ENCODE measurements at regions not wholly inside any gene's neighbourhood (a gene's known extent, or its start where the extent isn't known, plus 50 kb on each side); places are given as distances from the start of the nearest gene placed in this dataset.
"Not testable (repeated sequence)": the region's sequence is repeated elsewhere in the genome, so short reads cannot be mapped to it uniquely, and the experiment has no call there.

DNA sequence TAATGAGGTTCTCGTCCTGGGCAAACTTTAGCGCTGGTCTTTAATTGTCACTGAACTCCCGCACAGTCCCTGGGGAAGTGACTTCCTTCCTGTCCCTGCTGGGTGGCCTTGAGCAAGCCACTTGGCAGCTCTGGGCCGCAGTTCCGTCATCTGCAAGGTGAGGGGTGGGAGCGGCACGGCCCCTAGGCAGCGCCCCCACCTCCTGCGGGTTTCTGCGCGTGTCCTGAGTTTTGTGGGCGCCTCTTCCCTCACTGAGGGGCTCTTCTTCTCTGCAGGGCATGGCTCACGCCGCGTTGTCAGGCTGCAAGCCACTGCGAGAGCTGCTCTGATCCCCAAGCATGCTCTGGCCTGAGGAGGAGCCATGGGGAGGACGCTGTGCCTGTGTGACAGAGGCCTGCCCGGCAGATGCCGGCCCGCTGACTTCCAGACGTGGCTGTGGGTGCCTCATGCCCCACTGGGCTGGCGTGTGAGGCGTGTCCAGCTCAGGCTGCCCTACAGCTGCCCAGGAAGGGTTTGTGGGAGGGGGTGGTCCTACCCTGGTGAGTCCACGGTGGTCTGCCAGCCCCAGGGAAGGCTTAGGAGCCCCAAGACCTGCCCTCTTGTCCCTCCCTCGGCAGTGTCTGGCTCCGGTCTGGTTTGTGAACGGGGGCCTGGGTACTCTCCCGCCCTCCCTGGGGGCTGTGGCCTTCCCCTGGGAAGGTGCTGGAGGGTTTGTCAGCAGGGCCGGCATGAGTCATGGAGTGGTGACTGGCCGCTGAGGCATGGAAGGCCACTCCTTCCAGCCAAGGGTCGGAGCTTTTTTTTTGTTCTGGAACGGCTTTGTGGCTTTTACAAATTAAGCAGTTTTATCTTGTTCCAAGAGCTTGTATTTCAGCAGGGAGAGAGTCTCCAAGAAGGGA, 182.0 kb downstream of the SEC14L1 start:
- no peak for DNase-seq

DNA sequence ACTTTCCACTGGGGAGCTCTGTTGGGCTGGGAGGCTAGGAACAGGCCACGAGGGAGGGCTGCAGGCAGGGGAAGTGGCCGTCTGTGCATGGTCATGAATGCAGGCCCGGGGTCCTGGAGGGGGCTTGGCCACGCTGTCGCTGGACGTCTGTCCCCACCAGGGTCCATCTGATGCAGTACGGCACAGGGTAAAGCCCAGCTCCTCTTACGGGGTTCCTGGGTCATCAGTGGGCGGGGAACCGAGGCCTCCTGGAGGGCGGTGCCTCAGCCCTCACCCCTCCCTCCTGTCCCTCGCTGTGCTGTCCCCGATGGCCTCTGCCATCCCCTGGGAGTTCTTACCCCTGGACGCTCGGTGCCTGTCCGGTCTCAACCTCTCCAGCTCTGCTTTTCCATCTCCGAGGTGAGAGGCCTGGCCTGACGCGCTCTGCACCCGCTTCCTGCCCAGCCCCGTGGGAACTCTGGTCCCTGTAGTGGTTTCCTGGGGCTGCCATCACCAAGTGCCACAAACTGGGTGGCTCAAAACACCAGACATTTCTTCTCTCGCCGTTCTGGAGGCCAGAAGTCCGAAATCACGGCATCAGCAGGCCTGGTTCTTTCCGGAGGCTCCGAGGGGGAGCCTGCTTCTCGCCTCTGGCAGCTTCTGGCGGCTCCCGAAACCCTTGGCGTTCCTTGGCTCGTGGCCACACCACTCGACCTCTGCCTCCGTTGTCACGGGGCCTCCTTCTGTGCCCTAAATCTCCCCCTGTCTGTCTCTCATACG, 182.8 kb downstream of the SEC14L1 start:
- peak; percentile 56 for DNase-seq

DNA sequence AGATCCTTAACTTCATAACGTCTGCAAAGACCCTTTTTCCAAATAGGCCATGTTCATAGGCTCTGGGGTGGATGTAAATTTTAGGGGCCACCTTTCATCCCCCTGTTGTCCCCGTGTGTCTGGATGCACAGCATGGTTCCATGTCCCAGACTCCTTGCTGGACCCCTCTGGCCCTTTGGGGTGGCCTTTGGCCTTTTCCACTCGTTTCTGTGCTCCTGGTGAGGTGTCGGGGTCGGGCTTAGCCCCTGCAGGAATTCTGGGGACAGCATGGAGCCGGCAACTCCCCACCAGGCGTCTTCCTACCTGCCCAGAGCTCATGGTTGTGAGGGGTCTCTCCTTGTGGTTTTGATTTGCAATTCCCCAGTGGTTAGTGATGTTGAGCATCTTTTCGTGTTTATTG, 183.5 kb downstream of the SEC14L1 start:
- DNase-seq, result peak; percentile 50

DNA sequence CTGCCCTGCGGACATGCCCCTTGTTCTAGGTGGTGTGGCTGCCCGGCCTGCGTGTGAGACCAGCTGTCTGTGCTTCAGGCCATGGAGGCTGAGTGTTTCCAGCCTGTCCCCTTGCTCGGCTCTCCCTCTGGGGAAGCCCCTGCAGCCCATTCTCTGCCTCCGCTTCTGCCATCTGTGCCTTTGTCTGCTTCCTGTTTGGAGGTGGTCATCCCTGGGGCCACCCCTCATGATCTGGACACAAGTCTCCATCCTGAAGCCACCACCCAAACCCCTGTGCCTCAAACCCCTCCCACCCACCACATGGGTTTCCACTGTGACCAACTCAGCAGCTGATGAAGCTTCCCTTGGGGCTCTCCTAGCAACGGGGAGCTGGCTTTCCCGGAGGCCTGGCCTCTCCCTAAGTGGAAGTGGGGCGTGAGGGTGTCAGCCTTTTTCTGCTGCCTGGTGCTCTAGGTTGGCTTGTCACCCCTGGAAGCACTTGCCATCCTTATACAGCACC, 184.9 kb downstream of the SEC14L1 start:
- DNase-seq, result no peak

DNA sequence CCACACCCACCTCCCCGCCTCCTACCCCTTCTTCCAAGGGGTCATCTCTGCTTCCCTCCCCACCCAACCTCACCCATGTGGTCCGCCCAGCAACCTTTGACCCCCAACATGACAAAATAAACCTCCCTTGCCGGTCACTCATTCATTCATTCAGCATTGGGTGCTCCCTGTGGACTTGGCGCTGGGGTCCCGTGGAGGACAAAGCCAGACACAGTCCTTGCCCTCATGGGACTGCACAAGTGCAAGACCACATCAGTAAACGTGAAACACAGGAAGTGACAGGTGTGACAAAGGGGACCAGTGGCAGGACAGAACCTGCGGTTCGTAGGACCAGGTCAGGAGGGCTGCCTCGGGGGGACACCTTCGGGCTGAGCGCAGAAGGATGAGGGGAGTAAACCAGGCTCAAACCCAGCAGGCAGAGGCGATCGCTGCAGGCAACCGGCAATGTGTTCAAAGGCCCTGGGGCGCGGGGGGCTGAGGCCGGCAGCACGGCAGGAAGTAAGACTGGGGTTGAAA, 185.4 kb downstream of the SEC14L1 start:
- DNase-seq, result peak; percentile 71

DNA sequence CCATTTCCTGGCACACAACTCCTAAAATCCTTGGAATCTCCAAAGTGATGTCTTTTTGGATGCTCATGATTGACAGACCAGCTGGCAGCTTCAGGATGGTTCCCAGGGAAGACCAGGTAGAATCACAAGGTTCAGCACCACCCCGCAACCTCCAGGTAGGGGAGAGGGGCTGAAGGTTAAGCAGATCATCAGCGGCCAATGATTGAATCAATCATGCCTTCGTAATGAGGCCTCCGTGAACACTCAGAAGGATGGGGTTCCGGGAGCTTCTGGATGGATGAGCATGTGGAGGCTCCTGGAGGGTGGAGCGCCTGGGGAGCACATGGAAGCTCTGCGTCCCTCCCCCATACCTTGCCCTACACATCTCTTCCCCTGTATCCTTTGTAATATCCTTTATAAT, 185.9 kb downstream of the SEC14L1 start:
- DNase-seq, result no peak

DNA sequence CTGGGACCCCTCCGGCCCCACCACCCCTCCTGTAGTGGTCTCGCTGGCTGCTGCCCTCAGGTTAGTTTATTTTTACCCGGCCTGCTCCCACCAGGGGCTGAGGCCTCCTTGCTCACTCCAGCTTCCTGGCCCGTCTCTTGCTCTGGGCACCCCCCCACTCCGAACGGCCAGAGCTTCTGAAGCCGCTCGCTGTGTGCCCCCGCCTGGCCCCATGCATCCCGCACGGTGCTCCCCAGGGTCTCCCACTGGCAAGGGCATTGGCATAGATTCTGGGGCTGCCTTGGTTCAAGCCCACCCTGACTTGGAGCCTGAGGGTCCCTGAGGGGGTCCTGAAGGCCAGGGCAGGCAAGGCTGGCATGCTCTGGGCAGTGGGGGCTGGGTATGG, 186.4 kb downstream of the SEC14L1 start:
- DNase-seq, result peak; percentile 55

DNA sequence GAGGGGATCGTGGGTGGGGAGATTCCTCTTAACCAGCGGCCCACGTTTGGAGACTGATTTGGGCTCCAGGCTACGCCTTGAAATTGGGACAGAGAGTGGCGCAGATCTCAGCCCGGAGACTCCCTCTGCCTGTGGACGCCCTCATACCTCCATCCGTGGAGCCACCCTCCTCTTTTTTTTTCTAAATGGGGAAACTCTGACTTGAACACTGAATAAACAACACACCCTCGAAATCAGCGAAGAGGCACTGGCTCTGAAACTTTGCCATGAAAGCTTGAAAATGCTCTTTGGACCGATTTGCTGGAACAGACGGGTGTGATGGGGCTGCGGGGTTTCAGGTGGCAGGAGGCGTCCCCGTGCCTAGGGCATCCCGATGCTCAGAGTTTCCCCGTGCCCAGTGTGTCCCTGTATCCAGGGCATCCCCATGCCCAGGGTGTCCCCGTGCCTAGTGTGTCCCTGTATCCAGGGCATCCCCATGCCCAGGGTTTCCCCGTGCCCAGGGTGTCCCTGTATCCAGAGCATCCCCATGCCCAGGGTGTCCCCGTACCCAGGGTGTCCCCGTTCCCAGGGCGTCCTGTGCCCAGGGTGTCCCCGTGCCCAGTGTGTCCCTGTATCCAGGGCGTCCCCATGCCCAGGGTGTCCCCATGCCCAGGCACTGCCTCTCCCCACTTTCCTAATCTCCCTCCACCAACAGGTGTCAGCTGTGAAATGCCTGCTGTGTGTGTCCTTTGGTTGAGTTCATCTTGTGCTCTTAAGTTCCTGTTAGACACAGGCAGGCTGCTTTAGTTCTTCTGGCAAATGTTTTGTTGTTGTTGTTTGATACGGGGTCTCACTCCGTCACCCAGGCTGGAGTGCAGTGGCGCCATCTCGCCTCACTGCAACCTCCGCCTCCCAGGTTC, 187.0 kb downstream of the SEC14L1 start:
- peak; percentile 56 for DNase-seq

DNA sequence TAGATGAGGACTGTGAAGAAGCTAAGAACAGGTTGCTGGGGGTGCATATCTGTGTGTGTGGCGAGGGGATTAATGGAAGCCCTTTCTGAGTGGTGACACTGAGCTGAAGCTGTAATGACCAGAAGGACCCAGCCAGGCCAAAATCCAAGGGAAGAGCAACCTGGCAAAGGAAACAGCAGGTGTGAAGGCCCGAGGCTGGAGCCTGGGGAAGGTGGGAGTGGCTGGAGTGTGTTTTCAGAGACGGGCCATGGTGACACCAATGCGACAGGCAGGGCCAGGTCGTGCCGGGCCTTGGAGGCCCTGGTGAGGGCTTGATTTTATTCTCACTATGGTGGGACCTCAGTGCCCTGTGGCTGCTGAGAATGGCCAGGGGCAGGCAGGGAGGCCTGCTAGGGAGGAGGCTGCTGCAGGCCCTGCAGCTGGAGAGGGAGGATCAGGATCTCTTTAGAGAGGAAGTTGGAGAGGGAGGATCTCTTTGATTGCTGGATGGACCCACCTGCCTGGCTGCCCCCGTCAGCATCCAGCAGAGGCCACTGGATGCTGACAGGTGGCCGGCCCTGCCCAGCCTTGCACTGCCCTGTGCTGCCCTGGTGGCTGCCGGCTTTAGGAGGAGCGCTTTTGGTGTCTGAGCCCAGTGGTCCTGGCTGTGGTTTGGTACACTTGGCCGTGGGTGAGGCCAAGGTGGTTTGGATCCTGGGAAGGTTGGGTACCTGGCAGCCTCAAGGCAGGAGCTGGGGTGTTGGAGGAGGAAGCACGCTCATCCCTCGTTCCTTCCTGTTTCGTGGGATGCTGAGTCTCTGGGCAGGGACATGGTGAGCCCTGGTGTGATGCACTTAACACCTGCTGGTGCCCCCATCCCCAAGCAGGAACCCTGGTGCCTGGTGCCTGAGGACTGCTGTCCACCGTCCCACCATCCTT, 188.3 kb downstream of the SEC14L1 start:
- DNase-seq, result peak; percentile 54

DNA sequence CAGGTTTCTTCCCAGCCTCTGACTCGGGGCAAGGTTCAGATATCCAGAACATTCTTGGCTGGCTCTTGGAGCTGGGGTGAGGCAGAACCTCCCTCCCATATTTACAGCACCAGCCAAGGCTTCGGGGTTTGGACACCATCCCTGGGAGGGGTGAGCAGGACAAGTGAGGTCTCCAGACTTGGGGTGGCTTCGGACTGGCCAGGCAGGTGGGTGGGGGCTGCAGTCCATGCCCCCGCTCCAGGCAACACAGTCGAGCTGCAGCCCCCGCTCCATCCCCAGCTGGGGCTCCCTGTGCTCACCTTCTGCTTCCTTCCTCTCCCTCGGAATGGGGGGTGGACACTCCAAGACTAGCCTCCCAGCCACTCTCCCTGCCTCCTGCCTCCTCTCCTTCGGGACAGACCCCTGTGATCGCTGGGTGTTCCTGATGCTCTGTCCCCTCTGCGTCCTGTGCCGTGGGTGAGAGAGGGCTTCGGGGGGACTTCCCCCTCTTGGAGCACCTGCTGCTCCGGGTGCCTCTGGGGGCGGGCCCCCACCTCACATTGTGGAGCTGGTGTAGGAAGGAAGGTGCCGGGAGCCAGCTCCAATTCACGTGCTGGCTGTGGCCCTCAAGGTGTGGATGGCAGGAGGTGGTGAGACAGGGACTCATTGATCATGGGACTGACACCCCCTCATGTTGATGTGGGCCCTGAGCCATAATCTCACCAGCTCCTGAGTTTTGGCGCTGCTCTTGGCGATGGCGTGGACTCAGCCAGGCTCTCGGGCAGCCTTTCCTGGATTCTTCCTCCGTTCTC, 189.2 kb downstream of the SEC14L1 start:
- peak; percentile 56 for DNase-seq

DNA sequence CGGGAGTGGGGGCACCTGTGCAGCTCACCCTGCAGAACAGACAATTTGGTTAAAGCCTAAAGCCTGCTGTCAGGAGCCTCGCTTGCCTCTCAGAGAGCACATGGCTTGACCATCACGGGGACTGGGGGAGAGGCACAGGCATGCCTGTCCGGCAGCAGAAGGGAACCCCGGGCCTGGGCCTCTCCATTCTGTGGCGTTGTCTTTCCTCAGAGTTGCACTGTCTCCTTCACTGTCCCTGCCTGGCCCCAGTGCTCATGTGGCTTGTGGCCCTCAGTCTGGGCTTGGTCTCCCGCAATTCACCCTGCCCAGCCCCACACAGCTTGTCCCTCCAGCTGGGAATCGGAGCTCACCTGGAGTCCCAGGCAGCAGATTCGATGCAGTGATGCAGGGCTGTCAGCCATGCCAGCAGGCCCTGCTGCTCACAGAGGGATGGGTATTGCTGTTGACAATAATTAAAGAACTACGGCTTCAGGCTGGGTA, 189.9 kb downstream of the SEC14L1 start:
- no peak for DNase-seq

DNA sequence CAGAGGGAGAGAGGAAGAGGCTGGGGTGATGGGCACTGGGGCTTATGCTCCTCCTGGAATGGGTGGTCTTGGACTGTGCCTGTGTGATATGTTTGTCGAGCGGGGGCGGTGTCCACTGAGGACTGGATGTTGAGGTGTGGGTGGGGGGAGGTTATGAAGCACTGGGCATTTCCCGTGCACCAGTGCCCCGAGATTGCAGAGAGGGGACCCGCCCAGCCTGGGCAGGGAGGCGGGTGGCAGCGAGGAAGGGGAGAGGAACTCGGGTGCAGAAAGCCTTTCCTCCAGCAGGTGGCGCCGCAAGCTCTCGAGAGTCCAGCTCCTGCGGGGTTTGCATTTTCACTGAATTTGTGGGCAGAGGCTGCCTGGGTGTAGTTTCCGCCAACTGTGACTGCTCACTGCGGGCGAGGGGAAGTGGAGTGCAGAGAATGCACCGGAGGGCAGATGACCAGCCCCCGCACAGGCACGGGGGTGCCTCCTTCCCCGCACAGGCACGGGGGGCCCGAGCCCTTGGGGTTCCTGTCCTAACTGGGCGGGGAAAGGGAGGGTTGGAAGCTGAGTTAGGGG, 190.6 kb downstream of the SEC14L1 start:
- DNase-seq, result peak; percentile 99

DNA sequence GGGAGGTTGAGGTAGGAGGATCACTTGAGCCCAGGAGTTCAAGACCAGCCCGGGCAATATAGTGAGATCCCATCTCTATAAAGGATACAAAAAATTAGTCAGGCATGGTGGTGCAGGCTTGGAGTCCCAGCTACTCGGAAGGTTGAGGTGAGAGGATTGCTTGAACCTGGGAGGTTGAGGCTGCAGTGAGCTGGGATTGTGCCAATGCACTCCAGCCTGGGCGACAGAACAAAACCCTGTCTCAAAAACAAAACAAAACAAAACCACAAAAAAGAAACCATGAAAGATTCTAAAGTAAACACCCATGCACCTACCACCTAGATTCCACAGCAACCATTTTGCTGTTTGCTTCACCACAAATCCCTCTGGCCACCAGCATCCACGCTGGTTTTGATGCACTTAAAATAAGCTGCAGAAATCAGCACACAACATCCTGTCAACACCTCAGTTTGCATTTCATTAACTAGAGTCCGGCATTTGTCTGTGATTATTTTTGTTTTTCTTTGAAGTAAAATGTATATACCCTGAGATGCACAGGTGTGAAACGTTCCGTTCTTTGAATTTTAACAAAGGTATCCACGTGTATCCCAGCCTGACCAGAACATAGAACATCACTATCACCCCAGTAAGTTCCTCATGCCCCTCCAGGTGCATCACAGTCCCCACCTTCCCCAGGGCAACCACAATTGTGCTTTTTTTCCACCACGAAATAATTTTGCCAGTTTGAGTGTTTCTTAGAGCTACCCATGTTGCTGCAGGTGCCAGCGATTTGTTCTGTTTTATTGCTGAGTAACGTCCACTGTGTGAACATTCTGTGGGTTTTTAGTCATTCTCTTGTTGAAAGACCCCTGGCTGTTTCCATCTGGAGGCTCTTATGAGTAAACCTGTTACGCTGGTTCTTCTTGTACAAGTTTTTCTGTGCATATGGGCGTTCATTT, 191.5 kb downstream of the SEC14L1 start:
- peak; percentile 65 for DNase-seq

DNA sequence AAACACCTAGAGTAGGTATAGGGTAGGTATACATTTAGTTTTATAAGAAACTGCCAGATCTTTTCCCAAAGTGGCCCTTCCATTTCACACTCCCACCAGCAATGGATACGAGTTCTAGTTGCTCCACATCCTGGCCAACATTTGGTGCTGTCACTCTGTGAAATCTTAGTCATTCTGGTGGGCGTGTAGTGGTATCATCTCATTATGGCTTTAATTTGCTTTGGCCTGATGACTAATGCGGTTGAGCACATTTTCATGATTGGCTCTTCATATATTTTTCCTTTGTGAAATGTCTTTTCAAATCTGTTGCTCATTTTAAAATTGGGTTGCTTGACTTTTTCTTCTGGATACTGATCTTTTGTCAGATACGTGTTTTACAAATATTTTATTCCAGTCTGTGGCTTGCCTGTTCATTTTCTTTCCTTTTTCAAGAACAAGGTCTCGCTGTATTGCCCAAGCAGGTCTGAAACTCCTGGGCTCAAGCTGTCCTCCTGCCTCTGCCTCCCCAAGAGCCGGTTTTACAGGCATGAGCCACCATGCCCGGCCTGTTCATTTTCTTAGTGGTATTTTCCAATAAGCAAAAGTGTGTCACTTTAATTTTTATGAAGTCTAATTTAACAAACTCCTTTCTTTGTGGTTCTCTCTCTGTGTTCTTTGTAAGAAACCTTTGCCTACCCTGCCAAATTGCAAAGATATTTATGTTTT, 192.4 kb downstream of the SEC14L1 start:
- peak; percentile 64 for DNase-seq

DNA sequence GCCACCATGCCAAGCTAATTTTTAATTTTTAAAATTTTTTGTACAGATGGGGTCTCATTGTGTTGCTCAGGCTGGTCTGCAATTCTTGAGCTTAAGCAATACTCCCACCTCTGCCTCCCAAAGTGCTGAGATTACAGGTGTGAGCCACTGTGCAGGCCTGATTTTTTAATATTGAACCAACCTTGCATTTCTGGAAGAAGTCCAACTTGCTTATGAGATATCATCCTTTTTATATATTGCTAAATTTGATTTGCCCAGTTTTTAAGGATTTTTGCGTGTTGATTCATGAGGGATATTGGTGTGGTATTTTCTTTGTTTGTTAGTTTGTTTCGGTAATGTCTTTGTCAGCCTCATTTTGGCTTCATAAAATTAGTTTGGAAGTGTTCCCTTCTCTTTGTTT, 196.4 kb downstream of the SEC14L1 start:
- no peak for DNase-seq

DNA sequence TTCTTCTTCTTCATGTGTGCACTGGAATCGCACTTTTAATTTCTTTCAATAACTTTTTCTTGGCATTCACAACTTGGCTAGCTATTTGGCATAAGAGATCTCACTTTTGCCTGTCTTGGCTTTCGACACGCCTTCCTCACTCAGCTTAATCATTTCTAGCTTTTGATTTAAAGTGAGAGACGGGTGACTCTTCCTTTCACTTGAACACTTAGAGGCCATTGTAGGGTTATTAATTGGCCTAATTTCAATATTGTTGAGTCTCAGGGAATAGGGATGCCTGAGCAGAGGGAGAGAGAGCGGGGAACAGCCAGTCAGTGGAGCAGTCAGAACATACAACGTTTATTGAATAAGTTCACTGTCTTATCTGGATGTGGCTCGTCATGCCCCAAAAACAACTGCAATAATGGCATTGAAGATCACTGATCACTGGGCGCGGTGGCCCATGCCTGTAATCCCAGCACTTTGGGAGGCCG, 200.3 kb downstream of the SEC14L1 start:
- peak; percentile 56 for DNase-seq

DNA sequence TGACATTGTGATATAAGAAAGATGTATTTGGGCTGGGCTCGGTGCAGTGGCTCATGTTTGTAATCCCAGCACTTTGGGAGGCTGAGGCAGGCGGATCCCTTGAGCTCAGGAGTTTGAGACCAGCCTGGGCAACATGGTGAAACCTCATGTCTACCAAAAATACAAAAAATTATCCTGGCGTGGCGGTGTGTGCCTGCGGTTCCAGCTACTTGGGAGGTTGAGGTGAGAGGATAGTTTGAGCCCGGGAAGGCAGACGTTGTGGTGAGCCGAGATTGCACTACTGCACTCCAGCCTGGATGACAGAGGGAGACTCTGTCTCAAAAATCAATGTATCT, 201.9 kb downstream of the SEC14L1 start:
- DNase-seq, result not testable (repeated sequence)
